Right atrium auricular region (tissue), 2 donors: ENCODE measurements at regions not wholly inside any gene's neighbourhood (a gene's known extent, or its start where the extent isn't known, plus 50 kb on each side); places are given as distances from the start of the nearest gene placed in this dataset.

ENCODE experiments used
- DNase-seq: peaks from one replicate; pipeline ENCODE4 v3.0.0-alpha.2; 2019; ENCODE audit warnings: low spot score
- H3K27ac ChIP-seq, 2 donors: fragments of 200-600 bp; sonication (generic); 1 replicate in 1 of 2; 2 replicates in 1 of 2; pipeline ENCODE4 v1.5.1; 2016 to 2019
- H3K27me3 ChIP-seq, 2 donors: fragments of 200-600 bp; sonication (generic); one replicate each; pipeline versions ENCODE4 v1.5.1 to v1.6.0; 2017 to 2019
- H3K36me3 ChIP-seq: fragments of 200-600 bp; sonication (generic); one replicate; pipeline ENCODE4 v1.5.1; 2016
- H3K4me1 ChIP-seq, 2 donors: fragments of 200-600 bp; sonication (generic); one replicate each; pipeline versions ENCODE4 v1.5.1 to v1.6.0; 2017 to 2019
- H3K4me3 ChIP-seq, 2 donors: fragments of 200-600 bp; sonication (generic); 1 replicate in 1 of 2; 2 replicates in 1 of 2; pipeline ENCODE4 v1.5.1; 2017 to 2019; ENCODE audit warnings: mild to moderate bottlenecking in 1 of 2, moderate library complexity in 1 of 2
- H3K9me3 ChIP-seq, 2 donors: fragments of 200-600 bp; sonication (generic); one replicate each; pipeline ENCODE4 v1.5.1; 2019
- CTCF ChIP-seq, 2 donors: fragments of 200-600 bp; sonication (generic); IDR thresholded peaks; one replicate each; pipeline ENCODE4 v1.5.1; 2019; ENCODE audit warnings: antibody characterized with exemption in 2 of 2

DNA sequence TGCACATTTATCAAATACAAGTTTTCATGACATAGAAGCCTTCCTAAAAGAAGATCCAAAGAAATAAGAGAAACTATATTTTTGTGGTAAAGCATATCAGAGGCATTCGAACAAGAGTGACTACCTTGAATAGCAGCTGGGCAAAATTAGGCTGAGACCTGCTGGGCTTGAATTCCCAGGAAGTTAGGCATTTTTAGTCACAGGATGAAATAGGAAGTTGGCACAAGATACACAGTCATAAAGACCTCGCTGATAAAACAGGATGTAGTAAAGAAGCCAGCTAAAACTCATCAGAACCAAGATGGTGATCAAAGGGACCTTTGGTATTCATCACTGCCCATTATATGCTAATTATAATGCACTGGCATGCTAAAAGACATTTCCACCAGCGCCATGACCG is 1302.3 kb upstream of the NRXN1 start:
- Histone ChIP-seq H3K9me3 (peaks cover 0 to 8% of the 10 kb centered on the region in 2 donors), H3K27ac (no peak overlapping the region), H3K36me3 (no peaks in the 10 kb centered on the region), H3K4me3 (no peak overlapping the region), H3K4me1 (no peaks in the 10 kb centered on the region), H3K27me3 (no peaks in the 10 kb centered on the region)
- TF ChIP-seq CTCF (IDR thresholded peaks at IDR 0.05): no peak
- no peak for DNase-seq

DNA sequence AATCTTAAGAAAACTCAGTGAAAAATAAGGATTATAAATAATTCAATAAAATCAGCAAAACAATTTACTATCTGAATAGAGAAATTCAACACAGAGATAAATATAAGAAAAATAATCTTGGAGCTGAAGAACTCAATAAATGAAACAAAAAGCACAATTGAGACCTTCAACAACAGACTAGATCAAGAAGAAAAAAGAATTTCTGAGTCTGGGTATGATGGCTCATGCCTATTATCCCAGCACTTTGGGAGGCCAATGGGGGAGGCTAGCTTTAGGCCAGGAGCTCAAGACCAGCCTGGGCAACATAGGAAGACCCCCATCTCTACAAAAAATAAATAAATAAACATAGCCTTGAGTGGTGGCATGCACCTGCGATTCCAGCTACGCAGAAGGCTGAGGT is 1295.7 kb upstream of the NRXN1 start:
- no peaks in the 10 kb centered on the region for H3K36me3 ChIP-seq
- no peaks in the 10 kb centered on the region for H3K27me3 ChIP-seq
- peaks cover 0 to 30% of the 10 kb centered on the region in 2 donors for H3K9me3 ChIP-seq
- DNase-seq: no peak
- no peak overlapping the region for H3K27ac ChIP-seq
- no peak overlapping the region for H3K4me3 ChIP-seq
- H3K4me1 ChIP-seq: no peaks in the 10 kb centered on the region
- TF ChIP-seq CTCF (IDR thresholded peaks at IDR 0.05): no peak

DNA sequence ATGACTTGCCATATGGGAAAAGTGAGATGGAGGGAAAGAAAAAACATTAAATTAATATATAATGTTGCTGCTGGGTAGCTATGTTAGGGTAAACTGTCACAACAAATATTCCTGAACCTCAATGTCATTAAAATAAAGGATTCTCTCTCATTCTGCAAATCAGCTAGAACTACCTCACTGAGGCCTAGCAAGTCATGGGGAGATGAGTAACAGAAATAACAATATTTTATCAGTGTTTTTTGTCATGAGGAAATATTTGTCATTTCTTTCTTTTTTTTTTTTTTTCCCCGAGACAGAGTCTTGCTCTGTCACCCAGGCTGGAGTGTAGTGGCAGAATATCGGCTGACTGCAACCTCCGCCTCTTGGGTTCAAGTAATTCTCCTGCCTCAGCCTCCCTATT is 1282.3 kb upstream of the NRXN1 start:
- no peak for DNase-seq
- H3K27me3 ChIP-seq: no peaks in the 10 kb centered on the region
- H3K27ac ChIP-seq: no peak overlapping the region
- no peak overlapping the region for H3K4me3 ChIP-seq
- no peaks in the 10 kb centered on the region for H3K4me1 ChIP-seq
- no peaks in the 10 kb centered on the region for H3K36me3 ChIP-seq
- TF ChIP-seq CTCF (IDR thresholded peaks at IDR 0.05): no peak
- H3K9me3 ChIP-seq: no peaks in the 10 kb centered on the region

DNA sequence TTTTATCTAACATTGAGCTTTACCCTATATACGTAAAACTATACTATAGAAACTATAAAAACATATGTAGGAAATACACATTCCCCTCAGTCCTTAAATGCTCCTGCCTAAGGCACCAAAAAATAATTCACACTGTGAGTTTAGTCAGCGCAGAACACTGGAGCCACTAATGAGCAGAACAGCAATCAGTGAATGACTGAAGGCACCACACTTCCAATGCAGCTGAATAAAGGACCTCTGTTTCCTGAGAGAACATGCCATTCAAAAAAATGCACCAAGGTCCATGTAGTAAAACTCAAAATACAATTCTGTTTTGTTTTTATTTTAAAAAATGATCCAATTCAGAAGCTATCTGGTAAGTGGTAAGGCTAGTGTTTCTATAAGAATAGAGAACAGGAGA is 1280.6 kb upstream of the NRXN1 start:
- DNase-seq: no peak
- no peak overlapping the region for H3K4me3 ChIP-seq
- no peaks in the 10 kb centered on the region for H3K4me1 ChIP-seq
- no peak for TF ChIP-seq CTCF (IDR thresholded peaks at IDR 0.05)
- H3K27me3 ChIP-seq: no peaks in the 10 kb centered on the region
- no peak overlapping the region for H3K27ac ChIP-seq
- no peaks in the 10 kb centered on the region for H3K36me3 ChIP-seq
- no peaks in the 10 kb centered on the region for H3K9me3 ChIP-seq

DNA sequence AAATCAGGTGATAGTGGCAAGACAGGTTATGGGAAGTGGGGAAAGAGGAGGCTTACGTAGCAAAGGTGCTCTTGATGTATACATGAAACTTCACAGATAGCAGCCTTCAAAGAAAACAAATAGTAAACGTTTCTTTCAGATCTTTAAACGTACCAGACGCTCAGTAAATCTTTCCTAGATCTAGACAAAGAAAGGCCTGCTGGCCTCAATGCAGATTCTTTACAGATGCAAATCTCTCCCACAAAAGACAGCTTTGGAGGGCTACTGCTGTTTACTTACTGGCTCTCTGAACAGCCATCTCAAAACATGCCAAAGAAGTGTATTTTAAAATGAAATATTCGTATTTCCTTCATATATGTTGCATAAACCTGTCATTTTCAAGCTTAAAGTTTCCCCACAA is 1279.9 kb upstream of the NRXN1 start:
- Histone ChIP-seq H3K27ac (no peak overlapping the region), H3K27me3 (no peaks in the 10 kb centered on the region), H3K4me3 (no peak overlapping the region), H3K9me3 (no peaks in the 10 kb centered on the region), H3K36me3 (no peaks in the 10 kb centered on the region), H3K4me1 (no peaks in the 10 kb centered on the region)
- TF ChIP-seq CTCF (IDR thresholded peaks at IDR 0.05): no peak
- DNase-seq: no peak

DNA sequence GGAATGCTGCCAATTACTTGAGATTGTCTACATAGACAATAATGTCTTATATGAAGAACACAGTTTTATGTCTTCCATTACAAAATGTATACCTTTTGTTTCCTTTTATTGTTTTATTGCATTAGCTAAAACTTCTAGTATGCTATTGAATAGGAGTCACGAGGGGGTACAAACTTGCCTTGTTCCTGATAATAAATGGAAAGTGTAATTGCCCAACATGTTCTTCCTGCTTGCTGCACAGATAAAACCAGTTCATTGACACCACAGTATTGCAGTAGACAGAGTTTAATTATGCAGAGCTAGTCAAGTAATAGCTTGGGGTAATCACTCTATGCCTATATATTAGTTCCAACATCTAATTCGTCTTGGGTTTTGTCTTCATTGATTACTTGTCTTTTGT is 1276.2 kb upstream of the NRXN1 start:
- Histone ChIP-seq H3K9me3 (no peaks in the 10 kb centered on the region), H3K27ac (no peak overlapping the region), H3K4me1 (no peaks in the 10 kb centered on the region), H3K36me3 (no peaks in the 10 kb centered on the region), H3K4me3 (no peak overlapping the region), H3K27me3 (no peaks in the 10 kb centered on the region)
- no peak for DNase-seq
- TF ChIP-seq CTCF (IDR thresholded peaks at IDR 0.05): no peak
